GM10266 (cell line): ENCODE measurements at regions not wholly inside any gene's neighbourhood (a gene's known extent, or its start where the extent isn't known, plus 50 kb on each side); places are given as distances from the start of the nearest gene placed in this dataset.

Experiments
- DNase-seq: peaks from one replicate; pipeline ENCODE4 v3.0.0; 2012; ENCODE audit errors: extremely low spot score
- CTCF ChIP-seq: IDR thresholded peaks from 2 replicates; pipeline ENCODE4 v1.5.1; 2012; ENCODE audit warnings: mild to moderate bottlenecking, low read depth; ENCODE audit not compliant: control insufficient read depth, insufficient read depth; ENCODE audit errors: missing control alignments

GRCh38 chr2:129457277-129457818 lies 522.1 kb upstream of the RAB6C start:
- TF ChIP-seq CTCF, result no peak
- no peak for DNase-seq

- TF ChIP-seq CTCF, result no peak
- DNase-seq, result no peak
These were observed 521.5 kb upstream of the RAB6C start for GRCh38 chr2:129458006-129458405.

DNA sequence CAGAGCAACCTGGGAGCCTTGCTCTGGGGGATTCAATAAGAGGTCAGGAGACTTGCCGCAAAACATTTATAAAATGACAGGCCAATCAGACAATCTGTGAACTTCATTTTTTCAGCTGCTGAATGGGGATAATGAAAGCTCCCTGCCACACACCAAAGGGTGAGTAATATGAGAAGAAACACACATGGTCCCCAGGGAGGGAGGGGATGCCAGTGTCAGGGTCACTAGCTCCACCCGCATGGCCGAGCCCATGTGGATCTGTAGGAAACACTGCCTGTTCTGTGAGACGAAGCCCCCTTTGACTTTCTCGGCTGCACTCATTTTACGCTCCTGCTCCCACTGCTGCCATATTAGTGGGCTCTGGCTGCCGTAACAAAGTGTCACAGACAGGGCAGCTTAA lies 521.0 kb upstream of the RAB6C start:
- no peak for DNase-seq
- no peak for TF ChIP-seq CTCF

- no peak for TF ChIP-seq CTCF
- no peak for DNase-seq
These were observed 520.1 kb upstream of the RAB6C start for GRCh38 chr2:129459200-129459876.

GRCh38 chr2:129459881-129460280 lies 519.6 kb upstream of the RAB6C start:
- no peak for DNase-seq
- TF ChIP-seq CTCF, result no peak

- DNase-seq, result no peak
- no peak for TF ChIP-seq CTCF
These were observed 518.9 kb upstream of the RAB6C start for GRCh38 chr2:129460299-129461198.
